A549 (cell line): ENCODE measurements at regions not wholly inside any gene's neighbourhood (a gene's known extent, or its start where the extent isn't known, plus 50 kb on each side); places are given as distances from the start of the nearest gene placed in this dataset.

Source experiments
- CHD2 ChIP-seq: fragments of 150-350 bp; IDR thresholded peaks from 2 replicates; pipeline ENCODE4 v1.6.1; 2014; ENCODE audit warnings: low read length; ENCODE audit not compliant: partially characterized antibody
- CTCF ChIP-seq: fragments of >200 bp; sonication (Bioruptor Twin); formaldehyde crosslinking; IDR thresholded peaks from 3 replicates; pipeline ENCODE4 v1.5.1; 2016
- FOSB ChIP-seq: fragments of 250-450 bp; sonication (Bioruptor Pico); IDR thresholded peaks from 2 replicates; pipeline ENCODE4 v1.5.0; 2020; ENCODE audit warnings: mild to moderate bottlenecking, moderate library complexity
- JUN ChIP-seq, 2 experiments: fragments of >200 bp; sonication (Bioruptor Twin); formaldehyde crosslinking; IDR thresholded peaks; 2 replicates in 1 of 2; 3 replicates in 1 of 2; pipeline ENCODE4 v1.6.1; 2016 to 2017
- KDM1A ChIP-seq: fragments of 200-600 bp; sonication (generic); IDR thresholded peaks from 2 replicates; pipeline ENCODE4 v1.6.1; 2016; ENCODE audit warnings: low read depth, mild to moderate bottlenecking
- MAX ChIP-seq: IDR thresholded peaks from 2 replicates; pipeline ENCODE4 v1.6.1; 2012
- POLR2A ChIP-seq: IDR thresholded peaks from 2 replicates; pipeline ENCODE4 v1.6.1; 2012; ENCODE audit warnings: mild to moderate bottlenecking, low read length
- RAD21 ChIP-seq, 2 experiments: fragments of >200 bp in 1 of 2; sonication (Bioruptor Twin) in 1 of 2; formaldehyde crosslinking in 1 of 2; IDR thresholded peaks in 1 of 2; conservative IDR thresholded peaks in 1 of 2; 2 replicates in 1 of 2; 3 replicates in 1 of 2; pipeline ENCODE4 v1.6.1; 2012 to 2018; ENCODE audit warnings: inconsistent platforms in 1 of 2
- REST ChIP-seq: fragments of 200-600 bp; sonication (generic); IDR thresholded peaks from 2 replicates; pipeline ENCODE4 v1.6.1; 2016; ENCODE audit warnings: antibody characterized with exemption, mild to moderate bottlenecking, moderate library complexity

- TF ChIP-seq CTCF (no peak), FOSB (no peak), JUN (IDR thresholded peaks at IDR 0.05) (no peak), CHD2 (no peak), REST (no peak), POLR2A (no peak), MAX (no peak), RAD21 (conservative IDR thresholded peaks at IDR 0.05 in 1 of 2, IDR thresholded peaks at IDR 0.05 in 1 of 2) (no peak), KDM1A (no peak)
Observed at GRCh38 chr20:48164566-48165400, 379.5 kb upstream of the SULF2 start.
